ENCODE measurements at regions not wholly inside any gene's neighbourhood (a gene's known extent, or its start where the extent isn't known, plus 50 kb on each side); places are given as distances from the start of the nearest gene placed in this dataset.

- no TSS peak for BruUV-seq (replicated peaks)
- Histone ChIP-seq H3K4me3 (replicated peaks in 1 of 2; ENCODE audit: low read depth in 1 of 2, low read length in 2 of 2) (no peak overlapping the region), H3K27me3 (ENCODE audit: insufficient read depth, low read length) (no peaks in the 10 kb centered on the region), H3K36me3 (ENCODE audit: control insufficient read depth in 1 of 2, insufficient read depth in 2 of 2, low read length in 2 of 2) (no peaks in the 10 kb centered on the region), H2AFZ (ENCODE audit: low read depth, low read length, poor library complexity, severe bottlenecking) (no peak overlapping the region), H3K79me2 (ENCODE audit: insufficient read depth, low read length) (no peaks in the 10 kb centered on the region), H3K27ac (ENCODE audit: low read depth, low read length) (no peak overlapping the region), H3K4me2 (ENCODE audit: low read length) (no peak overlapping the region), H3K4me1 (ENCODE audit: control insufficient read depth in 1 of 2, insufficient read depth in 2 of 2, low read length in 2 of 2) (peaks cover 30 to 32% of the 10 kb centered on the region in 2 experiments), H3K9ac (ENCODE audit: low read length) (no peak overlapping the region), H3K9me3 (ENCODE audit: control insufficient read depth in 1 of 2, insufficient read depth in 1 of 2, low read depth in 1 of 2, low read length in 2 of 2) (no peaks in the 10 kb centered on the region), H4K20me1 (ENCODE audit: insufficient read depth) (no peaks in the 10 kb centered on the region), H3K9me2 (ENCODE audit: insufficient read depth) (no peaks in the 10 kb centered on the region)
- ChIA-PET POLR2A (interaction anchor here (1.0 kb wide), 1 partner anchor 39 kb away, joined by 3 read pairs; no protein-coding TSS in a partner anchor), RAD21 (ENCODE audit: low non-redundant PET in 1 of 2, low total read pairs in 2 of 2, uncharacterized antibody in 2 of 2, unreplicated experiment in 2 of 2) (no interaction called here), CTCF (no interaction called here)
- ATAC-seq = no peak
- intact Hi-C loops (cut with micrococcal nuclease) = no loop called here
- no peak for TF ChIP-seq TCF7L2 (IDR thresholded peaks at IDR 0.05; ENCODE audit: borderline replicate concordance, extremely low read depth, insufficient read depth, insufficient read length)
- no peak for TF ChIP-seq ELF1 (IDR thresholded peaks at IDR 0.05; ENCODE audit: borderline replicate concordance, low read depth)
- TF ChIP-seq SIN3A (IDR thresholded peaks at IDR 0.05; ENCODE audit: low read depth) = no peak
- TF ChIP-seq YY1 (IDR thresholded peaks at IDR 0.05; ENCODE audit: extremely low read depth, insufficient replicate concordance, low read depth, low read length) = no peak
- TF ChIP-seq CBX3 (IDR thresholded peaks at IDR 0.05; ENCODE audit: low read depth) = no peak
- no peak for TF ChIP-seq RAD21 (IDR thresholded peaks at IDR 0.05; ENCODE audit: low read depth)
- no peak for TF ChIP-seq SRF (IDR thresholded peaks at IDR 0.05; ENCODE audit: low read depth)
- TF ChIP-seq EZH2phosphoT487 (IDR thresholded peaks at IDR 0.05; ENCODE audit: borderline replicate concordance) = no peak
- TF ChIP-seq JUND (IDR thresholded peaks at IDR 0.05) = no peak
- no peak for TF ChIP-seq CTCF (IDR thresholded peaks at IDR 0.05 in 2 of 3, conservative IDR thresholded peaks at IDR 0.05 in 1 of 3; ENCODE audit: borderline replicate concordance in 1 of 3, insufficient read depth in 1 of 3, low read depth in 2 of 3, low read length in 2 of 3)
- TF ChIP-seq ZNF274 (IDR thresholded peaks at IDR 0.05; ENCODE audit: low read depth, low read length) = no peak
- no peak for TF ChIP-seq ZFX (IDR thresholded peaks at IDR 0.05)
- no peak for TF ChIP-seq EGR1 (IDR thresholded peaks at IDR 0.05; ENCODE audit: low read depth)
- no peak for TF ChIP-seq FOSL1 (IDR thresholded peaks at IDR 0.05; ENCODE audit: low read depth)
- DNase-seq (ENCODE audit: low read depth, low spot score) = no peak
These were observed 132.6 kb downstream of the BANF2 start for GRCh38 chr20:17832236-17832915.

Data from HCT116 (cell line).